Renal cortex interstitium (tissue), 11 donors: ENCODE measurements at regions not wholly inside any gene's neighbourhood (a gene's known extent, or its start where the extent isn't known, plus 50 kb on each side); places are given as distances from the start of the nearest gene placed in this dataset.
"Not testable (repeated sequence)": the region's sequence is repeated elsewhere in the genome, so short reads cannot be mapped to it uniquely, and the experiment has no call there.

Source experiments
- DNase-seq, 11 donors: peaks; one replicate each; pipeline ENCODE4 v3.0.0-alpha.2; 2013; ENCODE audit warnings: low read depth in 9 of 11, low spot score in 4 of 11; ENCODE audit errors: extremely low read depth in 1 of 11

GRCh38 chr15:92846741-92847140 lies 53.4 kb upstream of the CHD2 start:
- DNase-seq, result no peak

DNA sequence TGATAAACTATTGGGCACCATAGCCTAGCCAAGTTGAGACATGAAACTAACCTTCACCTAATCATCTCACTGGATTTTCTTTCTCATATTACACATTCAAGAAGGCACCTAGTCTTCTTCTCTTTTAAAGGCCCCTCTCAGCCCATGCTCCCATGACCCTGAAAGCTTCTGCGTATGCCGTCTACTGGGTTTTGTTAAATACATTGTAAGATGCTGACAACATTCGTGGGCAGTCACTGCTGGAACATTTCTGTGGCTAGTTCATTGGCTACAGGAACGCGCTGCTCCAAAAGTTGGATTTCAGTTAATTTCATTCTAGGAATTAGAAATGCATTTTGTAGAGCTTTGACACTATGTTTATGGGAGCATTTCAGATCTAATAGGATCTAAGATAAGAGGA lies 52.3 kb upstream of the CHD2 start:
- DNase-seq, result no peak

- DNase-seq, result no peak
These were observed 51.7 kb upstream of the CHD2 start for GRCh38 chr15:92848464-92848851.

- no peak for DNase-seq
These were observed 51.1 kb upstream of the CHD2 start for GRCh38 chr15:92848852-92849598.

DNA sequence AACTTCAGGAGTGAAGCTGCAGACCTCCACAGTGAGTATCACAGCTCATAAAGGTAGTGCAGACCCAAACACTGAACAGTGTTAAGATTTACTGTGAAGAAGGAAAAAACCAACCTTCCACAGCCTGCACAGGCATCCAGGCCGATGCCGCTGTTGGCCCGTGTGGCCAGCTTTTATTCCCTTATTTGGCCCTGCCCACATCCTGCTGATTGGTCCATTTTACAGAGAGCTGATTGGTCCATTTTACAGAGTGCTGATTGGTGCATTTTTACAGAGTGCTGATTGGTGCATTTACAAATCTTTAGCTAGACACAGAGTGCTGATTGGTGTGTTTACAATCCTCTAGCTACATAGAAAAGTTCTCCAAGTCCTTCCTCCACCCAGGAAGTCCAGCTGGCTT lies 49.9 kb upstream of the CHD2 start:
- DNase-seq, result not testable (repeated sequence)
